ENCODE measurements at regions not wholly inside any gene's neighbourhood (a gene's known extent, or its start where the extent isn't known, plus 50 kb on each side); places are given as distances from the start of the nearest gene placed in this dataset.
"Not testable (repeated sequence)": the region's sequence is repeated elsewhere in the genome, so short reads cannot be mapped to it uniquely, and the experiment has no call there.

- ChIA-PET POLR2A (no interaction called here), CTCF (interaction anchor here (0.9 kb wide), 1 partner anchor 870 kb away, joined by 3 read pairs; no protein-coding TSS in a partner anchor)
Observed at GRCh38 chr16:65334081-65334480, 212.2 kb upstream of the CDH11 start.

GRCh38 chr16:65333283-65333682, 211.4 kb upstream of the CDH11 start:
- POLR2A ChIA-PET: no interaction called here
- CTCF ChIA-PET: no interaction called here

GRCh38 chr16:65327346-65327745, 205.5 kb upstream of the CDH11 start:
- CTCF ChIA-PET: interaction anchor here (1.4 kb wide), 1 partner anchor 19 kb away, joined by 3 read pairs; no protein-coding TSS in a partner anchor
- POLR2A ChIA-PET: no interaction called here

GRCh38 chr16:65323655-65324237, 201.9 kb upstream of the CDH11 start:
- ChIA-PET POLR2A (no interaction called here), CTCF (no interaction called here)

- CTCF ChIA-PET: no interaction called here
- POLR2A ChIA-PET: no interaction called here
Observed at GRCh38 chr16:65319621-65320231, 197.9 kb upstream of the CDH11 start.

- CTCF ChIA-PET: no interaction called here
- POLR2A ChIA-PET: no interaction called here
Observed at GRCh38 chr16:65318590-65319257, 196.9 kb upstream of the CDH11 start.

- ChIA-PET CTCF (no interaction called here), POLR2A (no interaction called here)
Observed at GRCh38 chr16:65318138-65318537, 196.3 kb upstream of the CDH11 start.

GRCh38 chr16:65316808-65317207, 194.9 kb upstream of the CDH11 start:
- ChIA-PET CTCF (no interaction called here), POLR2A (no interaction called here)

- ChIA-PET POLR2A (no interaction called here), CTCF (no interaction called here)
Observed at GRCh38 chr16:65315081-65315780, 193.4 kb upstream of the CDH11 start.

GRCh38 chr16:65314627-65315008, 192.8 kb upstream of the CDH11 start:
- POLR2A ChIA-PET: no interaction called here
- CTCF ChIA-PET: no interaction called here

GRCh38 chr16:65313936-65314626, 192.2 kb upstream of the CDH11 start:
- POLR2A ChIA-PET: no interaction called here
- CTCF ChIA-PET: no interaction called here

GRCh38 chr16:65312795-65313194, 190.9 kb upstream of the CDH11 start:
- ChIA-PET CTCF (no interaction called here), POLR2A (no interaction called here)

- POLR2A ChIA-PET: no interaction called here
- CTCF ChIA-PET: no interaction called here
Observed at GRCh38 chr16:65312071-65312470, 190.2 kb upstream of the CDH11 start.

- POLR2A ChIA-PET, CTCF ChIA-PET: not testable (repeated sequence)
Observed at GRCh38 chr16:65310491-65310890, 188.6 kb upstream of the CDH11 start.

- POLR2A ChIA-PET: no interaction called here
- CTCF ChIA-PET: no interaction called here
Observed at GRCh38 chr16:65309354-65309753, 187.5 kb upstream of the CDH11 start.

GRCh38 chr16:65308506-65308905, 186.6 kb upstream of the CDH11 start:
- ChIA-PET CTCF (interaction anchor here (1.3 kb wide), 1 partner anchor 18 kb away, joined by 3 read pairs; no protein-coding TSS in a partner anchor), POLR2A (no interaction called here)

- ChIA-PET POLR2A (no interaction called here), CTCF (no interaction called here)
Observed at GRCh38 chr16:65307286-65307685, 185.4 kb upstream of the CDH11 start.

- POLR2A ChIA-PET: no interaction called here
- CTCF ChIA-PET: no interaction called here
Observed at GRCh38 chr16:65306722-65307121, 184.9 kb upstream of the CDH11 start.

- POLR2A ChIA-PET: no interaction called here
- CTCF ChIA-PET: no interaction called here
Observed at GRCh38 chr16:65306300-65306699, 184.4 kb upstream of the CDH11 start.

- ChIA-PET POLR2A (no interaction called here), CTCF (no interaction called here)
Observed at GRCh38 chr16:65305266-65305959, 183.6 kb upstream of the CDH11 start.
